ENCODE measurements at regions not wholly inside any gene's neighbourhood (a gene's known extent, or its start where the extent isn't known, plus 50 kb on each side); places are given as distances from the start of the nearest gene placed in this dataset.

DNA sequence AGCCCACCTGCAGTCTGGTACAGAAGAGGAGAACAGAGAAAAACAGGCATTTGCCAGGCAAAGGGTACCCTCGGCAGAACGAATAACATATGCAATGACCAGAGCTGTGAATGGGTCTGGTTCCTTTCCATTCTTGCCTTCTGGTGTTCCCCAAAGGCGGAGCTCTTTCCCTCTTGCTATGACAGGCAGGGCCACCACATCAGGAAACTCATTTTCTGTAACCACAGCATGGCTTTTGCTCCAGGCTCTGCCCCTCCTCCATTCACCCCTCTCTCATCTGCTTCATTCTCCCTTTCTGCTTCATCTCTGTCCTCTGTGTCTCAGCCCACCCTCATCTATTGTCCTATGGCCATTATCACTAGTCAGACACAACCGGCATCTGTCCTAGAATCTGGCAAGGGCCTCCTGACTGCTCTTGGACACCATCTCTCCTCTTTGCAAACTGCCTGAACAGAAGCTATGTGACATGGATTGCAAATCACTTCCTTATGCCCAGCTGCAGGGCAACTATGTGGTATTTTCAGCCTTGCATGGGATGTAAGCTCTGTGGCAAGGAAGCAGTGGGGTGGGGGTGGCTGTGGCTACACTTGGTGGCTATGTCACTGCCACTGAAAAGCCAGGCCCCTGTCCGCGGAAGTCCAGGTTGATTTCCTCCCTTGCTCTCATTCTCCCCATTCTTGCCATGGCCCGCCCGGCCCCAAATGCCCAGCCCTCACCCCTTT lies 78.8 kb upstream of the ABCD3 start:
- no peak for TF ChIP-seq EZH2phosphoT487 (conservative IDR thresholded peaks at IDR 0.05; ENCODE audit: low read length)
- TF ChIP-seq, protein P1, sequence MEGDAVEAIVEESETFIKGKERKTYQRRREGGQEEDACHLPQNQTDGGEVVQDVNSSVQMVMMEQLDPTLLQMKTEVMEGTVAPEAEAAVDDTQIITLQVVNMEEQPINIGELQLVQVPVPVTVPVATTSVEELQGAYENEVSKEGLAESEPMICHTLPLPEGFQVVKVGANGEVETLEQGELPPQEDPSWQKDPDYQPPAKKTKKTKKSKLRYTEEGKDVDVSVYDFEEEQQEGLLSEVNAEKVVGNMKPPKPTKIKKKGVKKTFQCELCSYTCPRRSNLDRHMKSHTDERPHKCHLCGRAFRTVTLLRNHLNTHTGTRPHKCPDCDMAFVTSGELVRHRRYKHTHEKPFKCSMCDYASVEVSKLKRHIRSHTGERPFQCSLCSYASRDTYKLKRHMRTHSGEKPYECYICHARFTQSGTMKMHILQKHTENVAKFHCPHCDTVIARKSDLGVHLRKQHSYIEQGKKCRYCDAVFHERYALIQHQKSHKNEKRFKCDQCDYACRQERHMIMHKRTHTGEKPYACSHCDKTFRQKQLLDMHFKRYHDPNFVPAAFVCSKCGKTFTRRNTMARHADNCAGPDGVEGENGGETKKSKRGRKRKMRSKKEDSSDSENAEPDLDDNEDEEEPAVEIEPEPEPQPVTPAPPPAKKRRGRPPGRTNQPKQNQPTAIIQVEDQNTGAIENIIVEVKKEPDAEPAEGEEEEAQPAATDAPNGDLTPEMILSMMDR (IDR thresholded peaks at IDR 0.05; ENCODE audit: insufficient read depth, low read length, poor library complexity, severe bottlenecking), result no peak
- H3K9me3 ChIP-seq (ENCODE audit: insufficient read depth, low read length), result no peaks in the 10 kb centered on the region
- H3K9ac ChIP-seq (ENCODE audit: low read length), result no peak overlapping the region
- H4K20me1 ChIP-seq (ENCODE audit: low read depth, low read length), result no peaks in the 10 kb centered on the region
- H3K27me3 ChIP-seq (ENCODE audit: low read length), result no peaks in the 10 kb centered on the region
- no peak overlapping the region for H3K4me3 ChIP-seq (ENCODE audit: insufficient read depth, low read length, poor library complexity, severe bottlenecking)
- H3K27ac ChIP-seq (ENCODE audit: low read depth, low read length), result no peak overlapping the region
- no peaks in the 10 kb centered on the region for H3K36me3 ChIP-seq (ENCODE audit: low read length)
- no peaks in the 10 kb centered on the region for H3F3A ChIP-seq (ENCODE audit: insufficient read depth)
- no peak overlapping the region for H3K4me2 ChIP-seq (ENCODE audit: low read depth, low read length, poor library complexity, severe bottlenecking)
- H3K79me2 ChIP-seq (ENCODE audit: insufficient read depth, low read length), result no peaks in the 10 kb centered on the region
- no peaks in the 10 kb centered on the region for H3K9me2 ChIP-seq (replicated peaks; ENCODE audit: insufficient read depth, low read length)
- no peak overlapping the region for H2AFZ ChIP-seq (ENCODE audit: low read depth, low read length, severe bottlenecking)

DNA sequence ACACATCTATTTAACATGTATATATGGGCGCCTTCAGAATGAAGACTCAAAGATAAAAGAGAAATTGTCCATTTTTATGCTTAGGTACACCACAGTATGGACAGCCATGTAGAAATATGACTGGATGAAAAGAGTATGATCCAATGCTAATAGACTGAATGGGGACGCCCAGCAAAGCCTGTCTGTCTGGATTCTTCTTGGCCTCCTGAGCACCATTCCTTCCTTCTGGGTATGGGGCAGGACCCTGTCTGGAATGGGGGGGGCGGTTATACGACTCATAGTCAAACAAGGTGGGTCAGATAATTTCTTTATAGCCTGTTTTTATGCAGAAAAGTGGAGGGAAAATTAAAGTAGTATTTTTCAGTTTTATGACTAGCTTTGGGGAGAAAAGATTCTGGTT lies 81.2 kb upstream of the ABCD3 start:
- Histone ChIP-seq H3K79me2 (ENCODE audit: insufficient read depth, low read length) (no peaks in the 10 kb centered on the region), H3K4me3 (ENCODE audit: insufficient read depth, low read length, poor library complexity, severe bottlenecking) (no peak overlapping the region), H3K27me3 (ENCODE audit: low read length) (no peaks in the 10 kb centered on the region), H3K9me2 (replicated peaks; ENCODE audit: insufficient read depth, low read length) (no peaks in the 10 kb centered on the region), H3K9me3 (ENCODE audit: insufficient read depth, low read length) (no peaks in the 10 kb centered on the region), H3K36me3 (ENCODE audit: low read length) (no peaks in the 10 kb centered on the region), H3F3A (ENCODE audit: insufficient read depth) (no peaks in the 10 kb centered on the region), H3K4me2 (ENCODE audit: low read depth, low read length, poor library complexity, severe bottlenecking) (no peak overlapping the region), H3K9ac (ENCODE audit: low read length) (no peak overlapping the region), H4K20me1 (ENCODE audit: low read depth, low read length) (no peaks in the 10 kb centered on the region), H3K27ac (ENCODE audit: low read depth, low read length) (no peak overlapping the region), H2AFZ (ENCODE audit: low read depth, low read length, severe bottlenecking) (no peak overlapping the region)
- TF ChIP-seq EZH2phosphoT487 (conservative IDR thresholded peaks at IDR 0.05; ENCODE audit: low read length), result no peak
- TF ChIP-seq, protein P1 (IDR thresholded peaks at IDR 0.05; ENCODE audit: insufficient read depth, low read length, poor library complexity, severe bottlenecking), result no peak

- no peak overlapping the region for H3K27ac ChIP-seq (ENCODE audit: low read depth, low read length)
These were observed 82.2 kb upstream of the ABCD3 start for GRCh38 chr1:94335950-94336349.

More at GRCh38 chr1:94335950-94336349, 82.2 kb upstream of the ABCD3 start:
- TF ChIP-seq, protein P1 (IDR thresholded peaks at IDR 0.05; ENCODE audit: insufficient read depth, low read length, poor library complexity, severe bottlenecking), result peak; percentile 21
- TF ChIP-seq EZH2phosphoT487 (conservative IDR thresholded peaks at IDR 0.05; ENCODE audit: low read length), result no peak
- Histone ChIP-seq H4K20me1 (ENCODE audit: low read depth, low read length) (no peaks in the 10 kb centered on the region), H3K4me2 (ENCODE audit: low read depth, low read length, poor library complexity, severe bottlenecking) (no peak overlapping the region), H3K9ac (ENCODE audit: low read length) (no peak overlapping the region), H3K9me2 (replicated peaks; ENCODE audit: insufficient read depth, low read length) (no peaks in the 10 kb centered on the region), H3K36me3 (ENCODE audit: low read length) (no peaks in the 10 kb centered on the region), H3K79me2 (ENCODE audit: insufficient read depth, low read length) (no peaks in the 10 kb centered on the region), H3K4me3 (ENCODE audit: insufficient read depth, low read length, poor library complexity, severe bottlenecking) (no peak overlapping the region), H2AFZ (ENCODE audit: low read depth, low read length, severe bottlenecking) (no peak overlapping the region), H3F3A (ENCODE audit: insufficient read depth) (no peaks in the 10 kb centered on the region), H3K27me3 (ENCODE audit: low read length) (no peaks in the 10 kb centered on the region), H3K9me3 (ENCODE audit: insufficient read depth, low read length) (no peaks in the 10 kb centered on the region)
